ENCODE measurements at regions not wholly inside any gene's neighbourhood (a gene's known extent, or its start where the extent isn't known, plus 50 kb on each side); places are given as distances from the start of the nearest gene placed in this dataset.
"Not testable (repeated sequence)": the region's sequence is repeated elsewhere in the genome, so short reads cannot be mapped to it uniquely, and the experiment has no call there.

DNA sequence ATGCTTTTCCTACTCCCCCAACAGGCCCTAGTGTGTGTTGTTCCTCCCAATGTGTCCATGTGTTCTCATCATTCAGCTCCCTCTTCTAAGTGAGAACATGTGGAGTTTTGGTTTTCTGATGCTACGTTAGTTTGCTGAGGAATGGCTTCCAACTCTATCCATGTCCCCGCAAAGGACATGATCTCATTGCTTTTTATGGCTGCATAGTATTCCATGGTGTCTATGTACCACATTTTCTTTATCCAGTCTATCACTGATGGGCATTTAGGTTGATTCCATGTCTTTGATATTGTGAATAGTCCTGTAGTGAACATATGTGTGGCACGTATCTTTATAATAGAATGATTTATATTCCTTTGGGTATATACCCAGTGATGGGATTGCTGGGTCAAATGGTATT is 72.5 kb upstream of the CCNY start:
- DNase-seq, result not testable (repeated sequence)

DNA sequence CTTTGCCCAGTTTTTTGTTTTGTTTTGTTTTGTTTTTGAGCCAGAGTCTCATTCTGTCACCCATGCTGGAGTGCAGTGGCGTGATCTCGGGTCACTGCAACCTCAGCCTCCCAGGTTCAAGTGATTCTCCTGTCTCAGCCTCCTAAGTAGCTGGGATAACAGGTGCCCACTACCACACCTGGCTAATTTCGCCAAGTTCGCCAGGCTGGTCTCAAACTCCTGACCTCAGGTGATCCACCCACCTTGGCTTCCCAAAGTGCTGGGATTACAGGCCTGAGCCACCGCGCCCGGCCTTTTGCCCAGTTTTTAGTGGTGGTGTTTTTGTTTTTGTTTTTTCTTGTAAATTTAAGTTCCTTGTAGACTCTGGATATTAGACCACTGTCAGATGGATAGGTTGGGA is 71.7 kb upstream of the CCNY start:
- not testable (repeated sequence) for DNase-seq

DNA sequence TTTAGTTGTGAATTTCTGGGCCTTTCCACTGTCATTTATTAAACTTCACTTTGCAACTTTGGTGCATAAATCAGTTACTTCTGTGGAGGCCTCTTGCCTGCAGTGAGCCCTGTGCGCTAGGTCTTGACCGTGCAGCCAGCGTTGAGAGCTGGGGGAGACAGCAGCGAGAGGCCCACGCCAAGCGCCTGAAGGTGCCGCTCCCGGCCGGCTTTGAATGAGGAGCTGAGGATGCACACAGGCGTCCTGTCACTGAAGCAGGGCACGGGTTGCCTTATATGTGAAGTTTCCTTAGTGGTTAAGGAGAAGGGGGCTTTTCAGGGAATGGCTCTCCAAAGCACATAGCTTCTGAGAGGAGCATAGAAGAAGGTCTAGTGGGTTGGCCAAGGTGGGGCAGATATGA is 70.9 kb upstream of the CCNY start:
- DNase-seq, result no peak

GRCh38 chr10:35268323-35268722 is 68.0 kb upstream of the CCNY start:
- no peak for DNase-seq

- DNase-seq, result no peak
Observed at GRCh38 chr10:35268791-35269257, 67.5 kb upstream of the CCNY start.

DNA sequence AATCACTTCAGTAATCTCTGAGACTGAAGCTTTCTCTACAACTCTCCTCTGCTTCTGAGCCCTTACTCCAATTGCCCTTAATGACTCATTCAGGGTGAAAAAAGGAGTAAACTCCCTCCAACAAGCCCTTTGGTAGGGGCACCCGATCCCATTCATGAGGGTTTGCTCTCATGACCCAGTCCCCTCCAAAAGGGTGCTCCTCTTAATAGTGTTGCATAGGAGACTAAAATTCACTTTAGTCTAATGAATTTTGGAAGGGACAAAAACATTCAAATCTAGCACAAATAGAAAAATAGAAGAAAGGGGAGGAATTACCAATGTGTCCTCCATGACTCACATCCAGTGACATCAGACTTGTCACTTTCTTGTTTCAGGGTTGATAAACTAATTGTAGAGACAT is 66.2 kb upstream of the CCNY start:
- no peak for DNase-seq

GRCh38 chr10:35271086-35271858 is 65.0 kb upstream of the CCNY start:
- peak; percentile 32 for DNase-seq

GRCh38 chr10:35271859-35272165 is 64.5 kb upstream of the CCNY start:
- DNase-seq, result not testable (repeated sequence)

- not testable (repeated sequence) for DNase-seq
Observed at GRCh38 chr10:35272401-35272800, 63.9 kb upstream of the CCNY start.

DNA sequence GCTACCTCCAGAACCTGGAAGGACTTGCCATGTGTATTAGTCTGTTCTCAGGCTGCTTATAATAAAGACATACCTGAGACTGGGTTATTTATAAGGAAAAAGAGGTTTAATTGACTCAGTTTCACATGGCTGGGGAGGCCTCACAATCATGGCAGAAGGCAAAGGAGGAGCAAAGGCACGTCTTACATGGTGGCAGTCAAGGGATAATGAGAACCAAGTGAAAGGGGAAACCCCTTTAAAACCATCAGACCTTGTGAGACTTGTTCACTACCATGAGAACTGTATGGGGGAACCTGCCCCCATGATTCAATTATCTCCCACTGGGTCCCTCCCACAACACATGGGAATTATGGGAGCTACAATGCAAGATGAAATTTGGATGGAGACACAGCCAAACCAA is 62.3 kb upstream of the CCNY start:
- not testable (repeated sequence) for DNase-seq

DNA sequence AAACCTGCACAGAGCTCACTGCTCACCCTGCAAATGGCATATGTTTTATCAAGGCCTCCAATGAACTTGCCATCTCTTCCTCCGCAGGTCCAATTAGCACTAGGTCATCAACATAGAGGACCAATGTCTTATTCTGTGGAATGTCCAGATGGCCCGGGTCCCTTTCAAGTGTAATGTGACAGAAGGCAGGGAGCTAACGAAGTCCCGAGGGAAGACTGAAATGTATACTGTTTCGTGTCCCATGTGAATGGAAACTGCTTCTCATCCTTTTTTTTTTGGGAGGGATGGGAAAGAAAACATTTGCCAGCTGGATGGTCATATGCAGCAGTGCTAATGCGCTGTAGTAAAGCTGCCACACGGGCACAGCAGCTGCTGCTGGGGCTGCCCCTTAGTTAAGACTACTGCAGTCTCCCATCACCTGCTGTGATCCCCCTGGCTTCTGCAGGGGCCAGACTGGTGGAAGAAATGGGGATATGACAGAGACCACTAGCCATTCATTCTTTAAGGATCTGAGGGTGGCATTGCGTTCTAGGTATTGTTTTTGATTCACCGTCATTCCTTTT is 61.7 kb upstream of the CCNY start:
- DNase-seq, result no peak

DNA sequence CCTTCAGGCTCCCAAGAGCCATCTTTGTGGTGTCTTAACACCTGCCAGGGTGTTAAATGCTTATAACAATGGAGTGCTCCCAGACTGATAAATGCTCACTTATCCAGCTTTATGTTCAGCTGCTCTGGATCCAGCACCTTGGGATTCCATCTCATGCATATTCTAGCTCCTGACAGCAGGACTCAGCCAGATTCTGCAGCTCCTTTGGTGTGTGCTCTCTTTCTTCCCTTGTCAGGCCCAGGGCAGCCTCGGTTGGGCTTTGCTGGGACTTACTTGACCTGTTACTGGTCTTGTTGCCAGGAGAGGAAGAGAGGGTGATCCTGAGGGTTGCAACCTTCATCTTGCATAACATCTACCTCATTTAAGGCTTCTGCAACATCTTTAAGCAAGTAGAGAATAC is 59.4 kb upstream of the CCNY start:
- DNase-seq, result no peak

- not testable (repeated sequence) for DNase-seq
Observed at GRCh38 chr10:35280246-35280645, 56.1 kb upstream of the CCNY start.
